ENCODE measurements at regions not wholly inside any gene's neighbourhood (a gene's known extent, or its start where the extent isn't known, plus 50 kb on each side); places are given as distances from the start of the nearest gene placed in this dataset.
"Not testable (repeated sequence)": the region's sequence is repeated elsewhere in the genome, so short reads cannot be mapped to it uniquely, and the experiment has no call there.

DNA sequence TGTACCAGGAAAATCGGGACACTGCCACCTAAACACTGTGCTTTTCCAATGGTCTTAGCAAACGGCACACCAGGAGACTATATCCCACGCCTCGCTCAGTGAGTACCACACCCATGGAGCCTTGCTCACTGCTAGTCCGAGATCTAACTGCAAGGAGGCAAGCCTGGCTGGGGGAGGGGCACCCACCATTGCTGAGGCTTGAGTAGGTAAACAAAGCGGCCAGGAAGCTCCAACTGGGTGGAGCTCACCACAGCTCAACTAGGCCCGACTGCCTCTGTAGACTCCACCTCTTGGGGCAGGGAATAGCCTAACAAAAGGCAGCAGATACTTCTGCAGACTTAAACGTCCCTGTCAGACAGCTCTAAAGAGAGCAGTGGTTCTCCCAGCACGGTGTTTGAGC is 1216.6 kb downstream of the STIM2 start:
- TF ChIP-seq, protein P1, sequence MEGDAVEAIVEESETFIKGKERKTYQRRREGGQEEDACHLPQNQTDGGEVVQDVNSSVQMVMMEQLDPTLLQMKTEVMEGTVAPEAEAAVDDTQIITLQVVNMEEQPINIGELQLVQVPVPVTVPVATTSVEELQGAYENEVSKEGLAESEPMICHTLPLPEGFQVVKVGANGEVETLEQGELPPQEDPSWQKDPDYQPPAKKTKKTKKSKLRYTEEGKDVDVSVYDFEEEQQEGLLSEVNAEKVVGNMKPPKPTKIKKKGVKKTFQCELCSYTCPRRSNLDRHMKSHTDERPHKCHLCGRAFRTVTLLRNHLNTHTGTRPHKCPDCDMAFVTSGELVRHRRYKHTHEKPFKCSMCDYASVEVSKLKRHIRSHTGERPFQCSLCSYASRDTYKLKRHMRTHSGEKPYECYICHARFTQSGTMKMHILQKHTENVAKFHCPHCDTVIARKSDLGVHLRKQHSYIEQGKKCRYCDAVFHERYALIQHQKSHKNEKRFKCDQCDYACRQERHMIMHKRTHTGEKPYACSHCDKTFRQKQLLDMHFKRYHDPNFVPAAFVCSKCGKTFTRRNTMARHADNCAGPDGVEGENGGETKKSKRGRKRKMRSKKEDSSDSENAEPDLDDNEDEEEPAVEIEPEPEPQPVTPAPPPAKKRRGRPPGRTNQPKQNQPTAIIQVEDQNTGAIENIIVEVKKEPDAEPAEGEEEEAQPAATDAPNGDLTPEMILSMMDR (IDR thresholded peaks at IDR 0.05) = not testable (repeated sequence)
- TF ChIP-seq POLR2A (IDR thresholded peaks at IDR 0.05) = not testable (repeated sequence)

Measured in lower leg skin (tissue), 3 donors.